NCI-H69 (cell line): ENCODE measurements at regions not wholly inside any gene's neighbourhood (a gene's known extent, or its start where the extent isn't known, plus 50 kb on each side); places are given as distances from the start of the nearest gene placed in this dataset.

Source experiments
- DNase-seq: peaks from one replicate; lab custom pipeline; 2025; lab: John Stamatoyannopoulos, UW

DNA sequence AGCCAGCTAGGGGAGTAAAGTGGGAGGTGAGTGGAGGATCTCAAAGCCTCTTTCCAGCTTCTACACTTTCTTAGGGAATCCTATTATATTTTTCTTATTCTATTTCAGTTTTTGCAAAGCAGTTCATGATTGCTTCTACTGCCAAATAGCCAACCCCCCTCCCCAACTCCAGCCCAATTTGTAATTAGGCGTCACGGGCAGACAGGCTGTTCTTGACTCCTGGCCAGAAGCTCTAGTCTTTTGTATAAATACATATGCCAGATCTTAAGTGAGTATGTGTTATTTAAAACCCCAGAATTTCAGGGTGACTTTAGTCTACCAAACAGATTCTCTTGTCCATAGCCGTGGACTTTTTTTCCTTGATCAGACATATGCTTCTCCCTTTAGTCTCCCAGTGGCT is 255.2 kb downstream of the BUB3 start:
- no peak for DNase-seq

DNA sequence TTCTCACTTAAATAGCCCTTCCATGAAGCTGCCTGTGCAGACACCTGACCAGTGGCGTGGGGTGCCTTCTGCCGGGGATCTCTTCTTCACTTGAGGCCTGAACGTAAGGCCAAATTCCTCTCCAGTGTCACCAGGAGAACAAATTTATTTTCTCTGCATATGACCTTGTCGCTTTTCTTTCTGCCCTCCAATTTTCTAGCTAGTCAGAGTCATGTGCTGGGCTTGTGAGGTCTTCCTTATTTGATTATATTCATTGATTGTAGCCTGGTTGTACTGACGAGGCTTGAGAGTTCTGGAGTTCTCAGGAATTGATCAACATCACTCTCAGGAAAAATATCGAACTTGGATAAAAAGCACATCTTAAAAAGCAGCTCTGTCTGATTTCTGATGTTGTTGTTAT is 255.7 kb downstream of the BUB3 start:
- DNase-seq, result no peak

DNA sequence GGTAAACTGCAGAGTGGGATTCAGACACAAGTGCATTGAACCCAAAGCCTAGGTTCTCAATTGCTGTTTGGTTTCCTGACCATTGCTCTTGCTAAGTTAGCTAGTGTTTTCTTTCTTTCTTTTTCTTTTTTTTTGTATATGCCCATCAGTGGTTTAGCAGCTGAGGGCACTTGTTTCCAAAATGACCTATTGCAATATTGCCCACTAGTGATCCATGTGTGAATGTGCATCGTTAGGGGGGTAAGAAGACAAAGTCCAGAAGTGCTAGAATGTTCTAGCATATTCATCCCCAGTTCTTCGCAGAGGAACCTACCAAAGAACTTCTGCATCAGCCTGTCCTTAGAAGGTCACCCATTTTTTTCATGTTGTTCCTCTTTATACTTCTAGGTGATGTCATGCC is 252.8 kb upstream of the GPR26 start:
- DNase-seq, result no peak

DNA sequence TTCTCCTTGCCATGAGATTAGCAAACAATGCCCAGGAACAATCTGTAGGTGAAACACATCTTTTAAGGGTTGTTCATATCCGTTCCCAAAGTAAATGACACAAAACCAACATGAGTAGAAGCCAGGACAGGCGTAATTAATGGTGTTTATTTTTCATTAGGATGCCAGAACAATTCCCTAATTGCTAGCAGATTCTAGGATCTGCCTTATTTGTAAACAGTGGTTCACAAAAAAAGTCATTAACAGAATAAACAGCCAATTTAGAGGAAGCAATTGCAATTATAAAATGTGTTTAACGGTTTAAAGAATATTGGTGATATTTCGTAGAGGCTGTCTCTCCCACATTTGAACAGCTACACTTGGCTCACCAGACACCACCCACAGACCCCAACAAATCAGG is 250.6 kb upstream of the GPR26 start:
- peak; percentile 2 for DNase-seq

DNA sequence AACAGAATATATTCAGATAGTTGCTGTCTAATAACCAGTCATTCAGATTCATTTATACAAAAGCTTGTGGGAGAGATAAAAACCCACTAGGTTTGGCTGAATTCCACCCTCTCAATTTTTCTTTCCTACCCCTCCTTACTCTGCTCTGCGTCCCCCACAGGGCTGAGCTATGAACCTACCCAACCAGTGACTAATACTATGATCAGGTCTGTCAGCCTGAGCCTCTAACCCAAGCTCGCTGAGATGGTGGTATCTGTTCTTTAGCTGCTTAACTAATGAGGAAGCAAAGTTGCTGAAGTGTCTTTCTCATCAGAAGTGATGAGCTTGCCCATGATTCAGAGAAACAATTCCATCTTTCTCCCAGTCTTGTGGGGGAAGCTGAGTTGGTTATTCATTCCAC is 248.7 kb upstream of the GPR26 start:
- DNase-seq, result no peak

DNA sequence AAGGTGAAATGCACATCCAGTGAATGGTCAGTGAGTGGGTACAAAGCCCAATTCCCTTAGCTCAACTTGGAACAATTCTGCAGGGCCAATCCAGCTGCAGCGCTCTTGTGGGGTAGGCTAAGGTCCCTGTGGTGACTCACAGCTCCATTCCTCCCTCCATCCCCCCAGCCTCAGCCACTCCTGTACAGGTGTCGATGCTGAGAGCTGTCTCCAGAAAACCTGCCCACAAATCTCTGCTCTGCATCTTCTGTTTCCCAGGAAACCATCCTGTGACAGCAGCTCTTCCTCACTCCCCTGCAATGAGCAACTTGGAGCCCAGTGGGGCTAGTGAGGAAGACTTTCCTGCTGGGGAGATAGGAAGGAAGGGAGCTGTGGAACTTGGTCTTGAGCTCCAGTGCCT is 244.7 kb upstream of the GPR26 start:
- no peak for DNase-seq

DNA sequence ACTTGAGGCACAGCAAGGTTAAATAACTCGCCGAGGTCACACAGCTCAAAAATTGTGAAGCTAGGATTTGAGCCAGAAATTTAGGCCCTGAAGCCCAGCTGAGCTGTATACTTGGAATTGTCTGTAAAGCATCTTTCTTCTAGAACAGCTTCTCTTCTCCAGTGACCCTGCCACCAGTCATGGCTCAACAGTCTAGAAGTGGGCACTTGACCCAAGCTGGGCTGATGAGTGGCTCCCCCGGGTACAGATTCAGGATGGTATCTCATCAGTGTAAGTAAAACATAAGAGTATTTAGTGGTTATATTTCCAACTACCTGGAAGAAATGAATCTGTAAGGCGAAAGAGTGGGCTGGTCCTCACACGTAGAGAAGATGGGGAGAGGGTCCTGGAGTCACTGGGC is 243.9 kb upstream of the GPR26 start:
- DNase-seq, result no peak

DNA sequence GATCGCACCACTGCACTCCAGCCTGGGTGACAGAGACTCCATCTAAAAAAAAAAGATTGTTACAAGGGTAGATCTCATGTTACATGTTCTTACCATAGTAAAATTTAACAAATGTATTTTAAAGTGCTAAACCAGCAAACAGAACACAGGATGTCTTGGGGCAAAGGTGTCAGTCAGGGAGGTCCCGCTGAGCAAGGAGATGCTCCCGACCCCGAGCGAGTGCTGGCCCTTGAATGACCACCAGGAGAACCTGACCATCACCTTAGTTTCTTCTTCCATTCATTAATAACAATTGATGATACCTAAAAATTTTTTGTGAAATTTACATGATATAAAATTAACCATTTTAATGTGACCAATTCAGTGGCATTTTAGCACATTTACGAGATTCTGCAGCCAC is 241.6 kb upstream of the GPR26 start:
- no peak for DNase-seq

DNA sequence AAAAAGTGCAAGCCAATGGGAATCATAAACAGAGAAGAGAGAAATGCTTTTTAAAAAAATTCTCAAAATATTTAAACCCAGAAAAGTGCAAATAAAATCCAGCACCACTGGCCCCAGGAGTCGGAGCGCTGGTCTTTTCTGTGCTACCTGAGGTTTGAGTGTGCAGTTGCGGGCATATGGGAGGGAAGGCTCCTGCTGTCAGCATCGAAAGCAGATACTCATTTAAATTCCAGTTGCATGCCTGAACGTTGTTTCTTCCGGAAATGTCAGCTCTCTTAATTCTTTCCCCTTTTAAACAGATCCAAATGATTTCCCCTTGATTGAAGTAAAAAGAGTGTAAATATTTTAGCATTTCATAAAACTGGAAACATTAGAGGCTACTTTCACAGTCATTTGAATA is 240.5 kb upstream of the GPR26 start:
- no peak for DNase-seq

DNA sequence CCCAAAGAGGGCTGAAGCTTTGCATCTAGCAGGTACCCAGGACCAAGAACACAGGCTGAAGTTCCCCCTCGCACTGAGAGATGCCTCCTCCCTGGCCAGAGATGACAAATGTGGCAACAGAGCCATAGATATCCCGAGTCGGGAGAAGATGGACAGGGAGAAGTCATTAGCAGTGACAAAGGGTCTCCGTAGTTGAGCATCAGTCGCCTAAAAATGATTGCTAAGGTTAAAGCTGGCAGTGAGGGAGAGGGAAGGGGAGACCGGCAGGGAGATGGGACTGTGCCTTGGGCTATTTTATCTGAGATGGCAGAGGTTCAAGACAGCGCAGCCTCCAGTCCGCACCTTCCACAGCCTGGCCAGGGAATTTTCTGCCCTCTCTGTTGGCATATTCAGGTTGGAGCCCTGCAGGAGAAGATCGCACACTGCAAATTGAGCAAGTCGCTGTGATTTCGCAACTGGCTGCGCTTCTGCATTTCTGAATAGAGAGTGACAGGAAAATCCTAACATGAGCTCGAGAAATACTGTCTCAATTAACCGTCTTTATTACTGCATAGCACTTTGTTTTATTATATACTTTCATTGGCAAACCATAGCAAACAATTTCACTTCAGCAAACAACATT is 238.9 kb upstream of the GPR26 start:
- no peak for DNase-seq

DNA sequence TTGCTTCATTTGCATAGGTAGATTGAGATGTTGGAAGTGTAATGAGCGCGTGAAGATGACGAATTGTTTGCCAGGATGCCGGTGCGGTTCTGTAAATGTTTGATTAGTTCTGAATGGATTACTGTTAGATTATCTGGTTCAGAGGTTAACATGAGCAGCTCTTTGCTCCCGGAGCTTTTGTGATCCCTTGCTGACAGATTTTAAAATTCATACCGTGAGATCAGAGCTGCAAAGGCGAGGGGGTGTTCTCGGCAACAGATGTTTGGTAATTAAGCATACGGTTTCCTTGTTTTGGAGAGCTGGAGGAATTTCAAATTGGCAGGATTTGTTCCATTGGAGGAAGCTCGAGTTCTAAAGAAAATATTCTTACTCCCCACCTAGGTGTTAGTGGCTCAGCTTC is 237.8 kb upstream of the GPR26 start:
- peak; percentile 18 for DNase-seq

DNA sequence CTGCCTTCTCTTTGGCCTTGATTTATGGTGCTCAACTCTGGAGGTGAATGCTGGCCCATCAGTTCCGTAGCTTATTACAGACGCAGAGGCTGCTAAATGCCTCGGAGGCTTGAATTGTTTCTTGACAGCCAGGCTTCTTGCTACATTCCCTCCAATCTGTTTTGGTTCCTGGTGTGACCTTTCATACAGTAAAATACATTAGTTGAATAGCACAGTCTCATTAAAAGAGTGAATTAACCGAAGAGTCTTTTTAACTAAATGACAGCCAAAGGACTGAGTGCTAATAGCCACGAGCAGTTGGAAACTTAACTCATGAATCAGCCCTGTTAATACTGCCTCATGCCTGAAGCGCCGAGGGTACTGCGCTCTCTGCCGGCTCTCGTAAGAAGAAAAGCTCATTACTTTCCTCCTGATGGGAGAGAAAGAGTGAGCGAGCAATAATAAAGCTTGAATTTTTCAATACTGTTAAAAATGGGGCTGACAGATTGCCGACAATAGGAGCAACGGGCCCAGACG is 236.4 kb upstream of the GPR26 start:
- peak; percentile 24 for DNase-seq

DNA sequence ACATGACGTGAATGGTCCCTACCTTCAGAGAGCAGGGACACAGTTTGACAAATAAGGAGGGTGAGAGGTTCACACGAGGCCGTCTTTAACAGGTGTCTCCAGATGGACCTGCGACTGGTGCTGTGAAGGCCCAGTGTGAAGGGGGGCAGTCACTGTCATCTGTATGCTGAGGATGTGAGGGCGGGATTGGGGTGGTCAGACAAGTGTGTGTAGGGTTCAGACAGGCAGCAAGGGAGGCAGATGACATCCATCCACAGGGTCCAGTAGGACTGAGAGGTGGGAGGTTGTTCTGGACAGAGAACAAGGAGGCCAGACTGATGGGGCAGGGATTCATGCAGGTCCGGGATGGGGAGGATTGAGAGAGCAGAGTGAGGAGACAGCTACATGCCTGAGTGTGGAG is 232.6 kb upstream of the GPR26 start:
- no peak for DNase-seq

DNA sequence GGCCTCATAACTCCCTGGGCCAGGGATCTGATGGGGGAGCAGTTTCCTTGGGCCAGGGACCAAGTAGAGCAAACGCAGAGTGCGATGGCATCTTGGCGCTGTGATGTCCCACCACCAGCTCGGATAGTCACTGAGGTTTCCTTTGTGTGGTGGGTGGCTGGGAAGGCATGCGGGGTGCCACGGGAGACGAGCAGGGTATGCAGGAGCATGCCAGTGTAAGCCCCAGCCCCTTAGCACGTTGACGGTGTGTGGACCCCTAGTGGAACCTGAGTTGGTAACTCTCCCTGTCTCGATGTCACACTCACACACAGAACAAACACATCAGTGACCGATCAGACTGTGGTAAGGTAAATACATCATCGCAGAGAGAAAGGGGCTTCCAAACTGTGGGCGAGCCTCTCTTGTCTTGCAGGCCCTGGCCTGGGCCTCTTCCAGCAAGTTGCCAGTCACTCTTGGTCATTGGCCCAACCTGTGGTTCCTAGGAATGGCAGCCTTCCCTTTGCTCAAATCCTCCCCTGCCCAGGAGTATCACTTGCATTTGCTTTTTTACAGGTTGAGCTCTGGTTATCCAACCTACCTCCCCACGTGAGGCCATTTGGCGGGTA is 231.6 kb upstream of the GPR26 start:
- DNase-seq, result no peak

DNA sequence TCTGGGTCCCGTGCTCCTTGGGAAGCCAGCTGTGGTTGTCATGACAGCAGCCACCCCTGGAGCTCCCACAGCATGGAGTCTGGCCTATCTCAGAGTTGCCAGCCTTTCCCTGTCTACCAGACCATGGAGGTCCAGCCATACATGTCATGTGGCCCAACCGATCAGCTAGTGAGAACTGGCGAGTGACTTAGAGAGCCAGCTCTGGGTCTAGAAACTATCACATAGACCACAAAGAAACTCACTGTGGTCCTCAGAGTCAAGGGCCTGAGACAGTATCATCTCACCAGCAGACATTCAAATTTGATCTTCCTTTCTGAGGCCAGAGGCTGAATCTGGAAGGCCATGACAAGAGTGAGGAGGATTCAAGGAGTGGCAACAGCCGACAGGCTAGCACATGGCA is 223.3 kb upstream of the GPR26 start:
- DNase-seq, result no peak

DNA sequence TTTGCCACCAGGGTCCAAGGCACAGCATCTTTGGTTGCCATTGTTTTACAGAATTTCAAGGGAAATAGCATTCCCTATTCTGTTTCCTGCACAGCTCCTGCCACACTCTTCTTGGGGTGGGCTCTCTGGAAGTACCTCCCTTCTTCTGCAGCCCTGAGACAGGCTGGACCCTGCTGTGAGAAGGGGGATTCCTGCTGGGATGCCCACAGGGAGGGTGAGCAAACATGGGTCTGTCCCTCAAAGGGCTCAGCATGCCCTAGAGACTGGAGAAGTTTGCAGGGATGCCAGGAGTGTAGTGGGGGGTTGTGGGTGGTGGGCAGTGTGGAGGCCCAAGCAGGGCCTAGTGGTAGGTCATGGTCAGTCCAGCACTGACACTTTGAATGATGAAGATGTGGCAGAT is 222.2 kb upstream of the GPR26 start:
- no peak for DNase-seq

DNA sequence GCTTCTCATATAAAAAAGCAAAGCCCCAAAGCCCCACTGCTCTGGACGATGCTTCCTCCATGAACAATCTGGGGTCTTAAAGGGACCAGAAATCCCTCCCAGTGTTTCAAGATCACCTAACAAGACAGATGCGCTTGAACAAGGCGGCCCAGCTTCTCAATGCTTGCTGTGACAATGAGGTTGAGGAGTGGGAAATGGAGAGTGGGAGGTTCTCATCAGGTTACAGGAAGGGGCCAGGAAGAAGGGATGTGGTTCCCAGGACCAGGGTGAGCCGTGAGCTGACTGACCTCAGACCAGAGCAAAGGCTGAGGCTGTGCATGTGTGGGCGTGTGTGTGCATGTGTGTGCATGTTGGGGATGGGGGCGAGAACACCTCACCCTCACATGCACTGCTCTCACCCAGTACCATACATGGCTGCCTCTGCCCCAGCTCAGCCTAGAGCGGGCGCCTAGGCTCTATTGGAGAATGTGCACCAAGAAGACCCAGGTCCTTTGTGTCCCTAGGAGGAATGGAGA is 220.8 kb upstream of the GPR26 start:
- no peak for DNase-seq

DNA sequence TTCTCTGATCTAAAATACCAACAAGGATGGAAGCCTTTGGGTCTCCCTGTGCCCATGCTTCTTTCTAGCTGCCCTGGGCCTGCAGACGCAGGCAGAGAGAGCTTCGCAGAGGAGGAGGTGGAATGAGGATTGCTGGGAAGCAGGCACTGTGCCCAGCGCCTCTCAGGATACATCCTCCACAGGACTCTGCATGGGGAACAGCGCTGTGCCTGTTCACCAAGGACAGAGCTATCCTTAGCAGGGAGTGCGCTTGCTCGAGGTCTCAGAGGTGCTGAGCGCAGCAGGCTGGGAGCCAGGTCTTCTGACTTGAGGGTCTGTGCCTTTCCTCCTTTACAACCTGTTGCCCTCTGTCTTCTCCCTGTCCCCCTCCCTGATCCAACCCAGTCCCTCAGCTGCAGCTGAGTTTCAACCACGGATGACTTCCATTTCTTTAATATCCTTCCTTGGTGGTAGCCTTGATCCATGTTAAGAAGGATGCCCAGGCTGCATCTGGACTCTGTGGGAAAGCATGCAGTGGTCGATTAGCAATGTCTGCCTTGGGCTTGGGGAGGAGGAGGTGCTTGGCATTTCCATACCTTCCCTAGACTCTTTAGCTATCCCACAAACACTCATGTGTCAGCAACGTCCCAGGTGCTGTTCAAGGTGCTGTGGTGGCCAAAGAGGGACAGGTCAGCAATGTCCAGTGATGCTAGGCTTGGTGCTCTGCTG is 219.6 kb upstream of the GPR26 start:
- no peak for DNase-seq

DNA sequence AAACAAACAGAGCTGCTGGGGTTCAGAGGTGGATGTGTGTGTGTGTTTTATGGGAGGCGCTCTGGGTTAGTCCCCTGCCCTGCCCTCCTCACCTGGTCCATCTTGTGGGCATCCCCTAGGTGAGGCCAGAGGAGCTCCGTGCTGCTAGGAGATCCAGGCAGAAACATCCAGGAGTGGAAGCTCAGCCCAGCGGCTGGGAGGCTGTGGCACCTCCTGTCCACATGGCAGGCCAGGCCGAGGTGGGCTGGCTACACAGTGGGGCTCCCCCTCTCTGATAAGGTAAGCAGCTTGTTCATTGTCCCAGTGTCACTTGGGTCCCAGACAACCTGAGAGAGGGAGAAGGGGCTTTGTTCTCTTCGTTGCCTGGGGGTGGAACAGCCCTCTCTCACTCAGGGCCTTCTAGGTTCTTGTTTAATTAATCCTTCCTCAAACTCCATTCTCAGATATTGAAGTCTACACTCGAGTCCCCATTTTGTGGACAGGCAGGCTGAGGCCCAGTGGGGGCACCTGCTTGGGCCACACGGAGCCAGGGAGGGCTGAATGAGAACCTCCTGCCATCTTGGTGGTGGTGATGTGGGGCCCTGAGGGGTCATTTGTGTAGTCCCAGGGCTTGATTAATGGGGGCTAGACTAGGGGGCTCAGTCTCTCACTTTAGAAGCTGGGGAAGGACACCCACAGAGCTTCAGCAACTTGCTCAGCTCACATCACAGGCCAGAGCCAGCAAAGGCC is 216.8 kb upstream of the GPR26 start:
- no peak for DNase-seq

DNA sequence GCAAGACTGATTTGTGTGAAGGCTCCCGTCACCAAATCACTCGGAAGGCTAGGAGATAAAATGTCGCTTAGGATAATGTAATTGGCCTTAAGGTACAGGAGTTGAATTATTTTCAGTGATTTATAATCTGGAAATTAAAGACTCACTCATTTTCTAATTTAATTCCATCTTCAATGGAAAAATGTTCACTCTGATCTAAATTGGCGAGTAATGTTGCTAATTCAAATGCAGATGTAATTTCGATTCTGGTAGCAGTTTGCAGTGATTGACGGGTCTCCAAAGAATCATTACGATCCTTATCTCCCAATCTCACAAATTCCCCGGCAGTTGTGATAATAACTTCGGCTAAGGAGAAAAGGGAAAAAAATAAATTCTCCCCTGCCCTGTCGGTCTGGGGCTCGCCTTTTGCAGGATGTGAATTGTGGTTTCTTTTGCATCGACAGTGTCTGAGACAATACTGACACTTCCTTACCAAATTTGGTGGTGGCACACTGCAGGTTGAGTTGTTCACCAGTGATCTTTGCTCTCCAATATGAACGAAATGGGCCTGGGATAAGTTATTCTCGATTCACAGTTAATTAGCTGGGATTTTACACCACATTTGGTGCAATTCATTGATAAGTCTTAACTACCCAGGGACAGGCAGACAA is 215.1 kb upstream of the GPR26 start:
- DNase-seq, result no peak

DNA sequence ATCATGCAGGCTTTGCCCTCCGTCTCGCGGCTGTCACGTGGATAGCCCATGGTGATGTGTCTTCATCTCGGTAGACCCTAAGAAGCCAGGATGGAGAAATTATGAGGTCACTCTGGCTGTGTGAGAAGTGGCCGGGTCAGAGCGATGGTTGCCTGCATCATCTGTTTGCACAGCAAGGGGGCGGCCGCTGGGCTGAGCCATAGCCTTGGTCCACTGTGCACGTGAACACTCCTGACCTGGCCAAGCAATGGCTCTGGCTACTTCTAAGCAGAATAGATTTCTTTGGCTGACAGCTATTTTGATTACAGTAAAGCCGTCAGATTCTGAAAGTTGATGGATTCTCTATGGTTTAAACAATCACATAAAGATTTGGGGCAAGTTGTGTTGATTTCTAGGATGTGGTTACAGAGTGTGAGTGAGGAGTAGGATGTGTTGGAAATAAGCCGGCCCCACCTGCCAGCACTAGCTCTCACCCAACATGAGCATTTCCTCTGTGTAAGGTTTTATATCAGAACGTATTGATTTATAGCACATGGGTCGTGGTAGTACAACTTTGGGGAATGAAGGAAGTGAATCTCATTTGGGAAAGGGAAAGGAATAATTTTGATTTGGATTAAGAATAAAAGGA is 214.4 kb upstream of the GPR26 start:
- DNase-seq, result no peak

DNA sequence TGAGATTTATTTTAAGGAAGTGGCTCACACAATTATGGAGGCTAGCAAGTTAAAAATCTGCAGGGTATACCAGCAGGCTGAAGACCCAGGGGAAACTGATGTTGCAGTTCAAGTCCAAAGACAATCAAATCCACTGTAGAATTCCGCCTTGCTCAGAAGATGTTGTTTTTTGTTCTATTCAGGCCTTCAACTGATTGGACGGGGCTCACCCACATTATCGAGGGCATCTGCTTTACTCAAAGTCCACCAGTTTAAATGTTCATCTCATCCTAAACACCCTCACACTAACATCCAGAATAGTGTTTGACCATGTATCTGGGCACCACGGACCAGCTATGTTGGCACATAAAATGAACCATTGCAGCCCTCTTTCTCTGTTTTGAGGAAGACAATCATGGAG is 211.2 kb upstream of the GPR26 start:
- no peak for DNase-seq
